ENCODE measurements at regions not wholly inside any gene's neighbourhood (a gene's known extent, or its start where the extent isn't known, plus 50 kb on each side); places are given as distances from the start of the nearest gene placed in this dataset.

- TF ChIP-seq SPI1 (IDR thresholded peaks at IDR 0.05; ENCODE audit: low read depth, low read length): no peak
- TF ChIP-seq POLR2AphosphoS5 (IDR thresholded peaks at IDR 0.05; ENCODE audit: low read depth, low read length): no peak
- TF ChIP-seq PAX5 (IDR thresholded peaks at IDR 0.05; ENCODE audit: insufficient read depth, low read length, severe bottlenecking): no peak
- TF ChIP-seq POU2F2 (IDR thresholded peaks at IDR 0.05; ENCODE audit: low read depth, low read length): no peak
- FAIRE-seq (no peak), DNase-seq (ENCODE audit: insufficient read length, low spot score) (no peak)
Measured at GRCh38 chr3:147729641-147730040, 320.5 kb downstream of the ZIC1 start.

GRCh38 chr3:147730284-147730683 is 321.1 kb downstream of the ZIC1 start:
- TF ChIP-seq POLR2A (IDR thresholded peaks at IDR 0.05; ENCODE audit: low read depth, low read length) (no peak), PAX5 (IDR thresholded peaks at IDR 0.05; ENCODE audit: insufficient read depth, low read length, severe bottlenecking) (no peak), SPI1 (IDR thresholded peaks at IDR 0.05; ENCODE audit: low read depth, low read length) (no peak), TAF1 (IDR thresholded peaks at IDR 0.05; ENCODE audit: low read depth, low read length) (no peak), POLR2AphosphoS5 (IDR thresholded peaks at IDR 0.05; ENCODE audit: low read depth, low read length) (no peak), POU2F2 (IDR thresholded peaks at IDR 0.05; ENCODE audit: low read depth, low read length) (no peak)
- FAIRE-seq (no peak), DNase-seq (ENCODE audit: insufficient read length, low spot score) (no peak)

GRCh38 chr3:147733217-147733616 is 324.1 kb downstream of the ZIC1 start:
- no peak for TF ChIP-seq POLR2AphosphoS5 (IDR thresholded peaks at IDR 0.05; ENCODE audit: low read depth, low read length)
- no peak for TF ChIP-seq PAX5 (IDR thresholded peaks at IDR 0.05; ENCODE audit: insufficient read depth, low read length, severe bottlenecking)
- TF ChIP-seq POLR2A (IDR thresholded peaks at IDR 0.05; ENCODE audit: low read depth, low read length): no peak
- TF ChIP-seq SPI1 (IDR thresholded peaks at IDR 0.05; ENCODE audit: low read depth, low read length): no peak
- TF ChIP-seq POU2F2 (IDR thresholded peaks at IDR 0.05; ENCODE audit: low read depth, low read length): no peak
- no peak for TF ChIP-seq TAF1 (IDR thresholded peaks at IDR 0.05; ENCODE audit: low read depth, low read length)
- DNase-seq (ENCODE audit: insufficient read length, low spot score): no peak
- no peak for FAIRE-seq

- no peak for TF ChIP-seq SPI1 (IDR thresholded peaks at IDR 0.05; ENCODE audit: low read depth, low read length)
- TF ChIP-seq POU2F2 (IDR thresholded peaks at IDR 0.05; ENCODE audit: low read depth, low read length): no peak
- no peak for TF ChIP-seq PAX5 (IDR thresholded peaks at IDR 0.05; ENCODE audit: insufficient read depth, low read length, severe bottlenecking)
- DNase-seq (ENCODE audit: insufficient read length, low spot score): no peak
- FAIRE-seq: no peak
Measured at GRCh38 chr3:147735616-147736015, 326.5 kb downstream of the ZIC1 start.

GRCh38 chr3:147736226-147736625 is 327.1 kb downstream of the ZIC1 start:
- TF ChIP-seq PAX5 (IDR thresholded peaks at IDR 0.05; ENCODE audit: insufficient read depth, low read length, severe bottlenecking) (no peak), TAF1 (IDR thresholded peaks at IDR 0.05; ENCODE audit: low read depth, low read length) (no peak), POU2F2 (IDR thresholded peaks at IDR 0.05; ENCODE audit: low read depth, low read length) (no peak), SPI1 (IDR thresholded peaks at IDR 0.05; ENCODE audit: low read depth, low read length) (no peak), POLR2A (IDR thresholded peaks at IDR 0.05; ENCODE audit: low read depth, low read length) (no peak), POLR2AphosphoS5 (IDR thresholded peaks at IDR 0.05; ENCODE audit: low read depth, low read length) (no peak)
- DNase-seq (ENCODE audit: insufficient read length, low spot score) (no peak), FAIRE-seq (no peak)

- no peak for FAIRE-seq
- no peak for TF ChIP-seq TAF1 (IDR thresholded peaks at IDR 0.05; ENCODE audit: low read depth, low read length)
- no peak for TF ChIP-seq PAX5 (IDR thresholded peaks at IDR 0.05; ENCODE audit: insufficient read depth, low read length, severe bottlenecking)
- TF ChIP-seq SPI1 (IDR thresholded peaks at IDR 0.05; ENCODE audit: low read depth, low read length): no peak
- no peak for TF ChIP-seq POLR2A (IDR thresholded peaks at IDR 0.05; ENCODE audit: low read depth, low read length)
- no peak for TF ChIP-seq POLR2AphosphoS5 (IDR thresholded peaks at IDR 0.05; ENCODE audit: low read depth, low read length)
- no peak for TF ChIP-seq POU2F2 (IDR thresholded peaks at IDR 0.05; ENCODE audit: low read depth, low read length)
- no peak for DNase-seq (ENCODE audit: insufficient read length, low spot score)
Measured at GRCh38 chr3:147737376-147737775, 328.2 kb downstream of the ZIC1 start.

GRCh38 chr3:147740928-147741327 is 331.8 kb downstream of the ZIC1 start:
- FAIRE-seq: no peak
- no peak for DNase-seq (ENCODE audit: insufficient read length, low spot score)
- TF ChIP-seq PAX5 (IDR thresholded peaks at IDR 0.05; ENCODE audit: insufficient read depth, low read length, severe bottlenecking) (no peak), POLR2A (IDR thresholded peaks at IDR 0.05; ENCODE audit: low read depth, low read length) (no peak), TAF1 (IDR thresholded peaks at IDR 0.05; ENCODE audit: low read depth, low read length) (no peak), SPI1 (IDR thresholded peaks at IDR 0.05; ENCODE audit: low read depth, low read length) (no peak), POU2F2 (IDR thresholded peaks at IDR 0.05; ENCODE audit: low read depth, low read length) (no peak), POLR2AphosphoS5 (IDR thresholded peaks at IDR 0.05; ENCODE audit: low read depth, low read length) (no peak)

- FAIRE-seq: no peak
- no peak for TF ChIP-seq POLR2A (IDR thresholded peaks at IDR 0.05; ENCODE audit: low read depth, low read length)
- no peak for TF ChIP-seq POLR2AphosphoS5 (IDR thresholded peaks at IDR 0.05; ENCODE audit: low read depth, low read length)
- TF ChIP-seq PAX5 (IDR thresholded peaks at IDR 0.05; ENCODE audit: insufficient read depth, low read length, severe bottlenecking): no peak
- no peak for TF ChIP-seq TAF1 (IDR thresholded peaks at IDR 0.05; ENCODE audit: low read depth, low read length)
- DNase-seq (ENCODE audit: insufficient read length, low spot score): no peak
Measured at GRCh38 chr3:147744967-147745366, 335.8 kb downstream of the ZIC1 start.

GRCh38 chr3:147755310-147755709 is 346.1 kb downstream of the ZIC1 start:
- no peak for FAIRE-seq
- no peak for DNase-seq (ENCODE audit: insufficient read length, low spot score)
- TF ChIP-seq POU2F2 (IDR thresholded peaks at IDR 0.05; ENCODE audit: low read depth, low read length): no peak

- TF ChIP-seq SPI1 (IDR thresholded peaks at IDR 0.05; ENCODE audit: low read depth, low read length) (no peak), POLR2A (IDR thresholded peaks at IDR 0.05; ENCODE audit: low read depth, low read length) (no peak), TAF1 (IDR thresholded peaks at IDR 0.05; ENCODE audit: low read depth, low read length) (no peak), POLR2AphosphoS5 (IDR thresholded peaks at IDR 0.05; ENCODE audit: low read depth, low read length) (no peak), PAX5 (IDR thresholded peaks at IDR 0.05; ENCODE audit: insufficient read depth, low read length, severe bottlenecking) (no peak), POU2F2 (IDR thresholded peaks at IDR 0.05; ENCODE audit: low read depth, low read length) (no peak)
- no peak for DNase-seq (ENCODE audit: insufficient read length, low spot score)
- no peak for FAIRE-seq
Measured at GRCh38 chr3:147756476-147756875, 347.3 kb downstream of the ZIC1 start.

- FAIRE-seq (no peak), DNase-seq (ENCODE audit: insufficient read length, low spot score) (no peak)
- TF ChIP-seq POLR2AphosphoS5 (IDR thresholded peaks at IDR 0.05; ENCODE audit: low read depth, low read length) (no peak), POLR2A (IDR thresholded peaks at IDR 0.05; ENCODE audit: low read depth, low read length) (no peak), PAX5 (IDR thresholded peaks at IDR 0.05; ENCODE audit: insufficient read depth, low read length, severe bottlenecking) (no peak), POU2F2 (IDR thresholded peaks at IDR 0.05; ENCODE audit: low read depth, low read length) (no peak), TAF1 (IDR thresholded peaks at IDR 0.05; ENCODE audit: low read depth, low read length) (no peak), SPI1 (IDR thresholded peaks at IDR 0.05; ENCODE audit: low read depth, low read length) (no peak)
Measured at GRCh38 chr3:147757866-147758265, 348.7 kb downstream of the ZIC1 start.

Measured in GM12891 (cell line).